ENCODE measurements at regions not wholly inside any gene's neighbourhood (a gene's known extent, or its start where the extent isn't known, plus 50 kb on each side); places are given as distances from the start of the nearest gene placed in this dataset.

GRCh38 chr2:71742953-71743601 lies 289.7 kb downstream of the DYSF start:
- SMC1A ChIA-PET (ENCODE audit: uncharacterized antibody, unreplicated experiment) = no interaction called here
- Histone ChIP-seq H3K9me3 (replicated peaks; ENCODE audit: control insufficient read depth, insufficient read depth, low read length) (no peaks in the 10 kb centered on the region), H3K4me1 (ENCODE audit: control insufficient read depth, insufficient read depth, low read length) (no peaks in the 10 kb centered on the region), H4K20me1 (ENCODE audit: control insufficient read depth, insufficient read depth) (no peaks in the 10 kb centered on the region), H3K4me3 (no peak overlapping the region), H3K27ac (ENCODE audit: control insufficient read depth, insufficient read depth) (no peak overlapping the region), H3K27me3 (replicated peaks in 1 of 2; ENCODE audit: control insufficient read depth in 2 of 2, insufficient read depth in 2 of 2, low read length in 1 of 2) (no peaks in the 10 kb centered on the region), H3K79me2 (ENCODE audit: control insufficient read depth, insufficient read depth, low read length) (no peaks in the 10 kb centered on the region), H3K36me3 (ENCODE audit: control insufficient read depth in 2 of 2, insufficient read depth in 2 of 2, low read length in 1 of 2) (no peaks in the 10 kb centered on the region), H2AFZ (ENCODE audit: control insufficient read depth, low read depth, low read length) (no peak overlapping the region), H3K4me2 (ENCODE audit: control insufficient read depth, insufficient read depth) (no peak overlapping the region), H3K9ac (ENCODE audit: control insufficient read depth, insufficient read depth, low read length) (no peak overlapping the region)
- ATAC-seq (no peak), FAIRE-seq (no peak), DNase-seq (ENCODE audit: low read depth, low spot score) (no peak)
- POLR2A ChIA-PET = no interaction called here
- BruUV-seq (replicated peaks) = no TSS peak
- 15% methylated on average over 16 of the region's 16 CpGs for WGBS (ENCODE audit: insufficient coverage, insufficient replicate concordance, low lambda C conversion rate, missing lambda C conversion rate)
- no peak for TF ChIP-seq PBX3 (IDR thresholded peaks at IDR 0.05; ENCODE audit: insufficient replicate concordance, low read depth, low read length)
- TF ChIP-seq E4F1 (IDR thresholded peaks at IDR 0.05; ENCODE audit: borderline replicate concordance, partially characterized antibody) = no peak
- TF ChIP-seq RB1 (IDR thresholded peaks at IDR 0.05; ENCODE audit: borderline replicate concordance) = no peak
- no peak for TF ChIP-seq TARDBP (IDR thresholded peaks at IDR 0.05; ENCODE audit: borderline replicate concordance)
- TF ChIP-seq ATF7 (IDR thresholded peaks at IDR 0.05; ENCODE audit: low read depth) = no peak
- TF ChIP-seq ZBTB40 (IDR thresholded peaks at IDR 0.05; ENCODE audit: borderline replicate concordance) = no peak
- no peak for TF ChIP-seq SUPT20H (IDR thresholded peaks at IDR 0.05; ENCODE audit: borderline replicate concordance, control insufficient read depth, low read depth, low read length)
- TF ChIP-seq E2F4 (IDR thresholded peaks at IDR 0.05; ENCODE audit: low read depth, low read length) = no peak
- TF ChIP-seq HDAC2 (IDR thresholded peaks at IDR 0.05) = no peak
- no peak for TF ChIP-seq HDGF (IDR thresholded peaks at IDR 0.05)
- RAD21 ChIA-PET (ENCODE audit: unreplicated experiment) = no interaction called here
- in situ Hi-C loops (cut with MboI) (no loop called here), intact Hi-C loops (cut with micrococcal nuclease; ENCODE audit: unreplicated experiment) (no loop called here)
- CTCF ChIA-PET = no interaction called here

Measured in GM12878 (cell line).